Activated CD8-positive, alpha-beta T cell treated with anti-CD3 and anti-CD28 coated beads for 36 hours (primary cell): ENCODE measurements at regions not wholly inside any gene's neighbourhood (a gene's known extent, or its start where the extent isn't known, plus 50 kb on each side); places are given as distances from the start of the nearest gene placed in this dataset.

Experiments used
- ATAC-seq: fragments of 200-7000 bp; cut with Tn5 transposase; one replicate; pipeline ENCODE4 v1.10.0; 2021; ENCODE audit warnings: mild to moderate bottlenecking, moderate library complexity
- CTCF ChIA-PET: fragments of 350-600 bp; sonication (Branson Sonifier 250); formaldehyde crosslinking; loops from one replicate; lab custom pipeline; 2021; ENCODE audit warnings: antibody characterized with exemption; lab: Charles Lee
- POLR2A ChIA-PET: fragments of 350-600 bp; sonication (Branson Sonifier 250); formaldehyde crosslinking; loops from one replicate; lab custom pipeline; 2021; ENCODE audit warnings: antibody characterized with exemption; lab: Charles Lee
- DNase-seq: peaks from one replicate; pipeline ENCODE4 v3.0.0-alpha.2; 2020
- H3K27ac Mint-ChIP-seq: one replicate; pipeline ENCODE4 v1.8.0; 2021; ENCODE audit warnings: mild to moderate bottlenecking, mixed read lengths
- H3K27me3 Mint-ChIP-seq: one replicate; pipeline ENCODE4 v1.8.0; 2021; ENCODE audit warnings: mixed read lengths
- H3K36me3 Mint-ChIP-seq: one replicate; pipeline ENCODE4 v1.8.0; 2021; ENCODE audit warnings: low read depth, mixed read lengths
- H3K4me1 Mint-ChIP-seq: one replicate; pipeline ENCODE4 v1.8.0; 2021; ENCODE audit warnings: low read depth, mixed read lengths
- H3K4me3 Mint-ChIP-seq: one replicate; pipeline ENCODE4 v1.8.0; 2021; ENCODE audit warnings: mild to moderate bottlenecking, moderate library complexity, mixed read lengths
- H3K9me3 Mint-ChIP-seq: one replicate; pipeline ENCODE4 v1.8.0; 2021; ENCODE audit warnings: mixed read lengths
- CTCF ChIP-seq: fragments of 200-600 bp; IDR thresholded peaks from one replicate; pipeline ENCODE4 v1.8.0; 2022; ENCODE audit warnings: antibody characterized with exemption, mild to moderate bottlenecking
- intact Hi-C: fragments of 100-400 bp; cut with micrococcal nuclease; formaldehyde crosslinking; loops from one replicate; pipeline ENCODE4 v1.10.0; 2022

DNA sequence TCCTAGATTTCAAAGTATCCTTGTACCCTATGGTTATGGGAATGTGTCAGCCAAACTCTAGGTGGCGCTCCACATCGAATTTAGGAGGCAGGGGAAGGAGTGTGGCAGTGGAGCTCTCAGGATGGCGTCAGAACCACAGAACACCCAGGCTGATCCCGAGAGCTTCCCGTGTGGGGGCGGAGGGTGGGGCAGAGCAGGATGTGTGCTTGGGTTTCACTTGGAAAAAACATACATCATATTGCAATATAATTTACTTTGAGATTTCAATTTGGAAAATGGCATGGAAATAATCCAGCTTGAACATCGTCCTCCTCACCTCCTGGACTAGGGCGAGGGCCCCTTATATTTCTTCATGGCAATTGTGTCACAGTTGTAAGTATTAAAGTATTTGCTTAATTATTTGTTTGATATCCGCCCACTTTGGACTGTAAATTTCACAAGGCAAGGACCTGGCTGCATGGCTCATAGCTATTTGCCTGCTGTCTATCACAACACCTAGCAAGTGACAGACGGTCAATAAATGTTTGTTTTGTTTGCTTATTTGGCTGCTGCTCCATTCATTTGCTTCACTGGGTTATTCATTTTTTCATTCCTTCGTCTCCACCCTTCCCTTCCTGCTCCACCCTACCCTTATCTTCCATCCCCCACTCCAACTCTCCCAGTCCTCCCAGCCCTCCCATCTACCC lies 221.5 kb upstream of the HMGA2 start:
- ChIA-PET POLR2A (no interaction called here), CTCF (interaction anchor here (0.7 to 1.6 kb wide), 16 partner anchors 8 to 486 kb away, joined by 3 to 10 read pairs (median 3); no protein-coding TSS in a partner anchor)
- Mint-ChIP-seq H3K4me3 (no peak overlapping the region), H3K9me3 (no peaks in the 10 kb centered on the region), H3K4me1 (no peaks in the 10 kb centered on the region), H3K27me3 (peaks cover 22% of the 10 kb centered on the region), H3K36me3 (no peaks in the 10 kb centered on the region), H3K27ac (no peak overlapping the region)
- peak; percentile 57 for TF ChIP-seq CTCF
- ATAC-seq, result peak; percentile 49
- DNase-seq, result peak; percentile 61
- intact Hi-C loops, result no loop called here

GRCh38 chr12:65603438-65604351 lies 220.6 kb upstream of the HMGA2 start:
- H3K4me3 Mint-ChIP-seq, result no peak overlapping the region
- no peak for DNase-seq
- peaks cover 22% of the 10 kb centered on the region for H3K27me3 Mint-ChIP-seq
- no peaks in the 10 kb centered on the region for H3K4me1 Mint-ChIP-seq
- H3K27ac Mint-ChIP-seq, result no peak overlapping the region
- TF ChIP-seq CTCF, result no peak
- intact Hi-C loops, result no loop called here
- POLR2A ChIA-PET, result no interaction called here
- H3K36me3 Mint-ChIP-seq, result no peaks in the 10 kb centered on the region
- no peaks in the 10 kb centered on the region for H3K9me3 Mint-ChIP-seq
- no peak for ATAC-seq
- CTCF ChIA-PET, result interaction anchor here (1.0 to 1.4 kb wide), 2 partner anchors 47 to 315 kb away, joined by 3 read pairs; no protein-coding TSS in a partner anchor

DNA sequence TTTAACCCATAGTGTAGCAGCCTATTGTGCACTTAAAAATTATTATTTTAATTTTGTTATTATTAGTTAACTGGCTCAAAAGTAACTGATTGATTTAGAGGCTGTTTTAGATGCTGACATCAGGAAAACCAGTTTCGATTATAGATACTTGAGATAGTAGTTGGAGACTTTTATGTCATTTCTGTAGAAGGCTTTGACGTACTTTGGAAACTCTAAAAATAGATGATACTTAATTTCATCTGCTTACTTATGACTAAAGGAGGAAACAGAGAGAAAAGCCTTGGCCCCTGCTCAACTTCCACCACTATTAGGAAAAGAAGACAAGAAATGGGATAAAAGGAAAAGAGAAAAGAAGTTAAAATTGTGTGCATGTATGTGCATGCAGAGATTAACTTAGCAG lies 219.3 kb upstream of the HMGA2 start:
- ChIA-PET POLR2A (no interaction called here), CTCF (no interaction called here)
- no peak overlapping the region for H3K4me3 Mint-ChIP-seq
- DNase-seq (no peak), ATAC-seq (no peak)
- H3K27ac Mint-ChIP-seq, result no peak overlapping the region
- no peaks in the 10 kb centered on the region for H3K9me3 Mint-ChIP-seq
- no peak for TF ChIP-seq CTCF
- H3K27me3 Mint-ChIP-seq, result peaks cover 21% of the 10 kb centered on the region
- H3K36me3 Mint-ChIP-seq, result no peaks in the 10 kb centered on the region
- intact Hi-C loops, result loop anchor here (5.0 kb wide), 1 partner anchor 82 kb away; no protein-coding TSS in a partner anchor
- no peaks in the 10 kb centered on the region for H3K4me1 Mint-ChIP-seq

DNA sequence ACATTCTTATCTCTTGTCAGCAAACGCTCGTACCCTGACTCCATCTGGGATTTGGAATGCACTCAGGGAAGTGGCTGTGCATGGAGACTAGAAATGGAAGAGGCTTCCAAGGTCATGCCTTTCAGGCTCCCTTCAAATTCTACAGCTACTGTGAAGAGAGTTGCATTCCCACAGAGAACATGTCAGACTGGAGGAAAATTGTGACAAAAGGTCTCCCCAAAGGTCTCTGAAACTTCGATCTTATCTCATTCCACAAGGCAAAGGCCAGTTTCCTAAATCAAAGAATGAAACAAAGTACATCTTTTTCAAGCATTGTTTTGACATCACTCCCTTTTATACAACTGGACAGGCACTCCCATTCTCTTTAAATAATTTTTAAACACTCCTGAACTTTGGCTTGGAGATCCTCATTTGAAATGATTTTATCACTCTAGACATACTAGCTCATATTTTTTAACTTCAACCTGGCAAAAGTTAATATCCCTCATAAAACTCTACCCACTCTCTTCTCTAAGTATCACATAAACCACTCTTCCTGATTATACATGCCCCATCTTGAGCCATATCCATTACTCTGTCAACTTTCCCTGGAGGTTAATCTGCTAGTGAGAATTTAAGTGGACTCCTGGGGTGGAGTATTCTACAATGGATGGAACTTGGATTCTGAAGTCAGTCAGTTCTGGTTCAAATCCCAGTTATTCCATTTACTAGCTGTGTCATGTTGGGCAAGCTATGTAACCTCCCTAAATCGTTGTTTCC lies 218.1 kb upstream of the HMGA2 start:
- intact Hi-C loops, result loop anchor here (5.0 kb wide), 1 partner anchor 81 kb away; no protein-coding TSS in a partner anchor
- no peaks in the 10 kb centered on the region for H3K9me3 Mint-ChIP-seq

More for the DNA sequence above, 218.1 kb upstream of the HMGA2 start:
- POLR2A ChIA-PET, result no interaction called here
- no peak for ATAC-seq
- no peaks in the 10 kb centered on the region for H3K4me1 Mint-ChIP-seq
- H3K27me3 Mint-ChIP-seq, result peaks cover 19% of the 10 kb centered on the region
- DNase-seq, result no peak
- H3K4me3 Mint-ChIP-seq, result no peak overlapping the region
- no peaks in the 10 kb centered on the region for H3K36me3 Mint-ChIP-seq
- CTCF ChIA-PET, result no interaction called here
- TF ChIP-seq CTCF, result no peak
- H3K27ac Mint-ChIP-seq, result no peak overlapping the region
